C4-2B (cell line): ENCODE measurements at regions not wholly inside any gene's neighbourhood (a gene's known extent, or its start where the extent isn't known, plus 50 kb on each side); places are given as distances from the start of the nearest gene placed in this dataset.

ENCODE experiments used
- CTCF ChIP-seq: fragments of 450-650 bp; conservative IDR thresholded peaks from 2 replicates; pipeline ENCODE4 v1.5.1; 2017; ENCODE audit warnings: mild to moderate bottlenecking
- ZFX ChIP-seq: fragments of 450-650 bp; IDR thresholded peaks from 2 replicates; pipeline ENCODE4 v1.6.1; 2017

- no peak for TF ChIP-seq CTCF
- no peak for TF ChIP-seq ZFX
Observed at GRCh38 chr16:51881731-51882130, 665.2 kb downstream of the TOX3 start.
